ENCODE measurements at regions not wholly inside any gene's neighbourhood (a gene's known extent, or its start where the extent isn't known, plus 50 kb on each side); places are given as distances from the start of the nearest gene placed in this dataset.
A peak's percentile ranks its signal among the peaks of the same experiment; 100 is the strongest.
"Not testable (repeated sequence)": the region's sequence is repeated elsewhere in the genome, so short reads cannot be mapped to it uniquely, and the experiment has no call there.

DNA sequence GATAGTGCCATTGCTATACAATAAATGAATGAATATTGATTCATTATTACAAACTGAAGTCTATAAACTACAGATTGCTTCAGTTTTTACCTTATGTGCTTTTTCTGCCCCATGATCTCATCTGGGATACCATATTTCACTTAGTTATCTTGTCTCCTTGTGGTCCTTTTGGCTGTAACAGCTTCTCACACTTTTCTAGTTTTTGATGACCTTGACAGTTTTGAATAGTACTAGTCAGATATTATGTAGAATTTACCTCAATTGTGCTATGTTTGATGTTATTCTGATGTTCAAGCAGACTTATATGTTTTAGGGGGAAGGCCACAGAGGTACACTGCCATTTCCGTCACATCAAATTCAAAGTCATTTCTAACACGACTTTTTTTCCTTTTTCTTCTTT, 2364.3 kb upstream of the ACO1 start:
- H3K27me3 Mint-ChIP-seq = no peaks in the 10 kb centered on the region
- no peak for DNase-seq
- no peaks in the 10 kb centered on the region for H3K4me1 Mint-ChIP-seq (ENCODE audit: low read depth)
- H3K36me3 Mint-ChIP-seq (ENCODE audit: low read depth) = no peaks in the 10 kb centered on the region
- no peaks in the 10 kb centered on the region for H3K9me3 Mint-ChIP-seq
- no peak overlapping the region for H3K4me3 Mint-ChIP-seq
- no peak overlapping the region for H3K27ac Mint-ChIP-seq

- Mint-ChIP-seq H3K27me3 (no peaks in the 10 kb centered on the region), H3K9me3 (peaks cover 10% of the 10 kb centered on the region)
These were observed 2348.7 kb upstream of the ACO1 start for GRCh38 chr9:30035761-30036160.

DNA sequence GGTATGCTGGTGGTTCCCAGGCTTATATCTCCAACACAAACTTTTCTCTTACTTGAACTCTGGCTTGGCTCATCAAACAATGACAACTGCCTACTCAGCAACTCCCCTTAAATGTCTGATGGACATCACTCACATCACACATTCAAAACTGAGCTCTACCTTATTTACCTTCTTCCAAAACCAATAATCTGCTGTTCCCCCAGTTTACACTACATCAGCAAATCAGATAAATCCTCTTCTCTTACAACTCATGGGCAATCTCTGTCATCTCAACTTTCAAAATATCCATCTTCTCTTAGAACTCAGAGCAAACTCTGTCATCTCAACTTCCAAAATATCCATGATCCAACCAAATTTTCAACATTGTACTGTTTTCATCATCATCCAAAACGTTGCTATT, 2347.9 kb upstream of the ACO1 start:
- Mint-ChIP-seq H3K27ac (no peak overlapping the region), H3K9me3 (peaks cover 10% of the 10 kb centered on the region), H3K4me1 (ENCODE audit: low read depth) (no peaks in the 10 kb centered on the region), H3K27me3 (no peaks in the 10 kb centered on the region), H3K36me3 (ENCODE audit: low read depth) (no peaks in the 10 kb centered on the region), H3K4me3 (no peak overlapping the region)
- DNase-seq = no peak

More at GRCh38 chr9:30035761-30036160, 2348.7 kb upstream of the ACO1 start:
- DNase-seq = no peak
- no peak overlapping the region for H3K4me3 Mint-ChIP-seq
- H3K27ac Mint-ChIP-seq = no peak overlapping the region
- H3K36me3 Mint-ChIP-seq (ENCODE audit: low read depth) = no peaks in the 10 kb centered on the region
- H3K4me1 Mint-ChIP-seq (ENCODE audit: low read depth) = no peaks in the 10 kb centered on the region

DNA sequence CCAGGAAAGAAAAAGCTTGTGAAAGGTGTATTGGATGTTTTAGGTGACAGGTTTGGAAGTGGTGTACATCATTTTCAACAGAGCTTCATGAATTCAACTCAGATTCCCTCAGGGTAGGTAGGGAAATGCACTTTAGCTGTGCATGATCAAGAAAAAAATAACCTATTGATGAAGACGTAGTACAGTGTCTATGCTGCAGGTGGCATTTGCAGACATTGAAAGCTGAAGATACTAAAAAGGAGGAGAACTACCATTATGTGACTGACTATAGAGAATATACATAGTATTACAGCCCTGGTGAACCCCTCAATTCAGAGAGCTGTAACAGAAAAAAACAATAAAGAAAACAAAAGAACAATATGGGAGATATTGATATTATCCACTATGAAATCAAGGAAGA, 2344.7 kb upstream of the ACO1 start:
- Mint-ChIP-seq H3K4me1 (ENCODE audit: low read depth) (no peaks in the 10 kb centered on the region), H3K9me3 (no peaks in the 10 kb centered on the region), H3K27ac (no peak overlapping the region), H3K36me3 (ENCODE audit: low read depth) (no peaks in the 10 kb centered on the region), H3K4me3 (no peak overlapping the region), H3K27me3 (no peaks in the 10 kb centered on the region)
- DNase-seq = no peak

DNA sequence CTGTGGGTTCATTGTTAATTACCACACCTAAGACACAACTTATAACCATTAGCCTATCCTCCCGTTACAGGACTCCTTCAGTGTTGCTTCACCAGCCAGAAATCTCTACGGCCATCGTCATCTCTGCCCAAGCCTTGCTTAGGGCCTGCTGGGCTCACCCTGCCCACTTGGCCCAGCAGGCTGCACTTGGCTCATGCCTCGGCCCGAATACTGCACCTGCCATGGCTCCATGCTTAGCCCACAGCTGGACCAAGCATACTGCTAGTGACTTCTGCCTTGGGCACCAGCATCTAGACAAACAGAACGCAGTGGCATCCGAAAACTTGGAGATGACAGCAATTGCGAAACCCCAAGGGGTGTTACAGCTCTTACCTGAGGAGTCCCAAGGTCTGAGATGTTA, 2336.0 kb upstream of the ACO1 start:
- Mint-ChIP-seq H3K4me1 (ENCODE audit: low read depth) (no peaks in the 10 kb centered on the region), H3K4me3 (no peak overlapping the region), H3K36me3 (ENCODE audit: low read depth) (no peaks in the 10 kb centered on the region)

DNA sequence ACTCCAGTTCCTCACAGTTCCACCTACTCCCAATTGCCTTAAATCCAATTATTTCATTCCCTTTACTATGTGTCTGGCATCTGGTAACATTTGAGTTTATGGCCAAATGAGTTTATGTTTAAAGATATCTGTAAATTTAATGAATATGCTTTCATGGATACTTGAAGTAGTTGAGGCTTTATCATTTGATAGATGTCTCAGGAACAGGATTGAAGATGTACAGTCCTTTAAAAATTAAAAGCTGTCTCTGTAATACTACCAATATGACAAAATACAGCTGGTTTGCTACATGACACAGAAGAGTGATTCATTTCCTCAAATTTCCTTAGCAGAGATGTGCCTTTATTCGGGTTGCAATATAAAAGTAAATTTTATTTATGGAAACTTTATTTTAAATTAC, 2326.0 kb upstream of the ACO1 start:
- Mint-ChIP-seq H3K27ac (no peak overlapping the region), H3K4me3 (no peak overlapping the region)

More for the DNA sequence above, 2336.0 kb upstream of the ACO1 start:
- H3K27ac Mint-ChIP-seq = no peak overlapping the region
- peaks cover 2% of the 10 kb centered on the region for H3K9me3 Mint-ChIP-seq
- no peaks in the 10 kb centered on the region for H3K27me3 Mint-ChIP-seq
- no peak for DNase-seq

DNA sequence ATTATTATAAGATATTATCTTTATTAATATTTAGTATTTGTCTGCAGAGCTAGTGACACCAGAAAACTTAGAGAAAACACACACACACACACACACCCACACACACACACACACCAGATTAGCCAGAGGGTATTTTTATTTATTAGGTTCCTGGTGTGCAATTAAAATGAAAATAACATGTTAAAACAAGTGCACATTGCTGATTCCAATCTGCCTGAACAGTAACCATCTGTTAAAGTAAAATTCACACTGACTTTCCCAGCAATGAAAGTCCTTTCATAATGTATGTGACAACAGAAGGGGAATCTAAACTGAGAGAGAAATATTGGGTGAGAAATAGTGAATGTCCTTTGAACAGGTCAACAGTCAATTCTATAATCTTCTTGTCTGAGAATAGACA, 2323.5 kb upstream of the ACO1 start:
- no peak overlapping the region for H3K4me3 Mint-ChIP-seq
- H3K27ac Mint-ChIP-seq = no peak overlapping the region
- no peaks in the 10 kb centered on the region for H3K9me3 Mint-ChIP-seq
- H3K27me3 Mint-ChIP-seq = no peaks in the 10 kb centered on the region
- H3K36me3 Mint-ChIP-seq (ENCODE audit: low read depth) = no peaks in the 10 kb centered on the region
- H3K4me1 Mint-ChIP-seq (ENCODE audit: low read depth) = no peaks in the 10 kb centered on the region
- DNase-seq = no peak

More for the DNA sequence above, 2326.0 kb upstream of the ACO1 start:
- H3K4me1 Mint-ChIP-seq (ENCODE audit: low read depth) = no peaks in the 10 kb centered on the region
- H3K27me3 Mint-ChIP-seq = no peaks in the 10 kb centered on the region
- H3K9me3 Mint-ChIP-seq = no peaks in the 10 kb centered on the region
- no peaks in the 10 kb centered on the region for H3K36me3 Mint-ChIP-seq (ENCODE audit: low read depth)
- DNase-seq = no peak

- H3K27ac Mint-ChIP-seq = no peak overlapping the region
- no peak overlapping the region for H3K4me3 Mint-ChIP-seq
- no peak for DNase-seq
- H3K36me3 Mint-ChIP-seq (ENCODE audit: low read depth) = no peaks in the 10 kb centered on the region
- H3K27me3 Mint-ChIP-seq = no peaks in the 10 kb centered on the region
- no peaks in the 10 kb centered on the region for H3K9me3 Mint-ChIP-seq
- H3K4me1 Mint-ChIP-seq (ENCODE audit: low read depth) = no peaks in the 10 kb centered on the region
These were observed 2318.6 kb upstream of the ACO1 start for GRCh38 chr9:30065888-30066287.

GRCh38 chr9:30069236-30069635, 2315.2 kb upstream of the ACO1 start:
- H3K9me3 Mint-ChIP-seq; DNase-seq; H3K4me3 Mint-ChIP-seq; H3K27ac Mint-ChIP-seq; H3K27me3 Mint-ChIP-seq; H3K36me3 Mint-ChIP-seq (ENCODE audit: low read depth); H3K4me1 Mint-ChIP-seq (ENCODE audit: low read depth): not testable (repeated sequence)

DNA sequence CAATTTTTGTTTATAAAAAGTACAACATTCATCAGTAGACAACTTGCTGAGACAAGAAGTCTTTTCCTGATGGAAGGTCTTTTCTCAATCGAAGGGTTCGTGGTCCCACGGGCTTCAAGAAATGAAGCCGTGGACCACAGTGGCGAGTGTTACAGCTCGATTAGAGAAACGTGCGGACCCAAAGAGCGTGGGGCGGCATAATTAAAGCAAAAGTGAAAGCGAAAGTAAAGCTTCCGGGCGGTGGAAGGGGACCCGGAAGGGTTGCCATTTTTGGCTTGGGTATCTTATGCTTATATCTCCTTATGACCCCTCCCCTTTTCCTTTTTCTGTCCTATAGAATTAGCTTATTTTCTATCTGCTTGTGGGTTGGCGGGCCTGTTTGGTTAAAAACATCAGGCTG, 2309.4 kb upstream of the ACO1 start:
- H3K27ac Mint-ChIP-seq = peak overlapping the region; percentile 84
- H3K4me3 Mint-ChIP-seq = peak overlapping the region; percentile 18
- peaks cover 26% of the 10 kb centered on the region for H3K4me1 Mint-ChIP-seq (ENCODE audit: low read depth)
- H3K36me3 Mint-ChIP-seq (ENCODE audit: low read depth) = no peaks in the 10 kb centered on the region
- no peak for DNase-seq
- H3K27me3 Mint-ChIP-seq = no peaks in the 10 kb centered on the region
- H3K9me3 Mint-ChIP-seq = peaks cover 10% of the 10 kb centered on the region

DNA sequence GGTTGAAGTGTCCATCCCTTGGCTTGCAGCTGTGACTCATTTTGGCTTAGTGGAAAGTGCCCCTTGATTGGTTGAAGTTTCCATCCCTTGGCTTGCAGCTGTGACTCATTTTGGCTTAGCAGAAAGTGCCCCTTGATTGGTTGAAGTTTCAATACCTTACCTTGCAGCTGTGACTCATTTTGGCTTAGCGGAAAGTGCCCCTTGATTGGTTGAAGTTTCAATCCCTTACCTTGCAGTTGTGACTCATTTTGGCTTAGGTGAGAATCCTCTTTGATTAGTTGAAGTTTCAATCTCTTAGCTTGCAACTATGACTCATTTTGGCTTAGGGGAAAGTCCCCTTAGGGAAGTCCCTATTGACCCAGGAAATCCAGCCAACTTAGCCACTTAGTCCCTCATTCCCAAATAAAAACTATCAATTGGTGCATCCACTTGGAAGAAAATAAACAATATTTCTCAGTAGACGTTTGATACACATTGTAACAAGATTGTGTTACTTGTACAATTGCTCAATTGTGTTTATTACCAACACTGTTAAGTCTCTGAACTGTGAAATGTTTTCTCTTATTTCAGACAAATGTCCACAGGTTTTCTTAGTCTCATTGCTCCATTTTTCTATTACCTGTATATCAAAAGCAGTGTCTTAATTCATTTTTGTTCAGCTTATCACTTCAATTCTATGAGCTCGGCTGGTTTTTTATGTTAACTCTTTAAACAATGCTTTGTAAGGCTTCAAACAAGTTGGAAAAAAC, 2308.8 kb upstream of the ACO1 start:
- Mint-ChIP-seq H3K9me3 (peaks cover 10% of the 10 kb centered on the region), H3K27me3 (no peaks in the 10 kb centered on the region), H3K4me1 (ENCODE audit: low read depth) (peaks cover 26% of the 10 kb centered on the region), H3K36me3 (ENCODE audit: low read depth) (no peaks in the 10 kb centered on the region), H3K27ac (peak overlapping the region; percentile 84), H3K4me3 (peak overlapping the region; percentile 18)
- peak; percentile 34 for DNase-seq

GRCh38 chr9:30078195-30078594, 2306.2 kb upstream of the ACO1 start:
- no peak overlapping the region for H3K27ac Mint-ChIP-seq
- H3K27me3 Mint-ChIP-seq = no peaks in the 10 kb centered on the region
- H3K36me3 Mint-ChIP-seq (ENCODE audit: low read depth) = no peaks in the 10 kb centered on the region
- DNase-seq = no peak
- peaks cover 10% of the 10 kb centered on the region for H3K9me3 Mint-ChIP-seq
- H3K4me1 Mint-ChIP-seq (ENCODE audit: low read depth) = peaks cover 26% of the 10 kb centered on the region
- H3K4me3 Mint-ChIP-seq = no peak overlapping the region

DNA sequence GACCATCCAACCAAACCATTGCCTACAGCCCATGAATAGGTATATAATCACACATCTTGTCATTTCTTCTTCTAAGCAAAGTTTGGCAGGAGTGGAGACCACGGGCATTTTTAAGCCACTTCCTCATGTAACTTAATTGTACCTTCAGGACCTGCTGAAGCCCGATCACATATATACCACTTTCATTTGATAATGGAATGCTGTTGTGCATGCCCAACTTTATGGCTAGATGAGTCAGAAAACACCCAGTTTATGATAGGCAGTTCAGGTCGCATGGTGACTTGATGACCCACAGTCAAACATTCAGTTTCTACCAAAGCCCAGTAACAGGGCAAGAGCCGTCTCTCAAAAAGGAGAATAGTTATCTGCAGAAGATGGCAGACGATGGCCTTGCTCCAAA, 2295.0 kb upstream of the ACO1 start:
- Mint-ChIP-seq H3K27me3 (no peaks in the 10 kb centered on the region), H3K9me3 (no peaks in the 10 kb centered on the region), H3K4me3 (no peak overlapping the region), H3K27ac (no peak overlapping the region), H3K36me3 (ENCODE audit: low read depth) (no peaks in the 10 kb centered on the region), H3K4me1 (ENCODE audit: low read depth) (no peaks in the 10 kb centered on the region)
- no peak for DNase-seq

DNA sequence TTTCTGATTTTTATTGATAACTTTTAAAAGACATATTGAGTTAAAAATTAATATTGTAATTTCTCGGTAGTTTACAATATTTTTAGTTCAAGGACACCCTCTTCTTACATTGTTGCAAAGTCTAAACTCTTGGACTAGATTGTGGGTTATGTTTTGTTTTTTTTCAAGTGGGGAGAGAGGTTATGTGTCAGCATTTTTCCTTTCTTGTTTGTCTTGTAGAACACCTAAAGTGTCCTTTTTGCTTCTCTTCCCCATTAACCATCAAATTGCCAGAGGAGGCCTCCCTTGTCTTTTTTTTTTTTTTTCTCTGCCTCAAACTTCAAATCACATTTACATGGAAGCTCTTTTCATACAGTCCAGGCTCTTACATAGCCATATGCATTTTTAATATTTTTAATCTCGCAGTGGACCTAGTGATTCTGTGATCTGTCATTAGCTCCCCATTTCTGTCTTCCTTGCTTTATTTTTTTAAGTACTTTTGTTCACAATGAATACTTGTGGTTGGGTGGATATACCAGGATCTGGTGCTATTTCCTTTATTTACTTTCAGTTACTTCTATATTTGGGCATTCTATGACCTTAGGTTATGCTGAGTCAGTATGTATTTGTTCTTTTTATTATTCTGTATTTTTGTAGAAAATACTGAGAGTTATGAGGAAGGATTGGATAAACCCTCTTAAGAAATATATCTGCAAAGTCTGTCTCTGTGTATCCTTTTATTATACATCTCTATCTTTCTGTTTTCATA, 2280.6 kb upstream of the ACO1 start:
- H3K4me3 Mint-ChIP-seq = no peak overlapping the region
- H3K27me3 Mint-ChIP-seq = no peaks in the 10 kb centered on the region
- H3K36me3 Mint-ChIP-seq (ENCODE audit: low read depth) = no peaks in the 10 kb centered on the region
- no peaks in the 10 kb centered on the region for H3K4me1 Mint-ChIP-seq (ENCODE audit: low read depth)
- no peak overlapping the region for H3K27ac Mint-ChIP-seq
- peaks cover 9% of the 10 kb centered on the region for H3K9me3 Mint-ChIP-seq
- no peak for DNase-seq

- not testable (repeated sequence) for H3K9me3 Mint-ChIP-seq, DNase-seq
These were observed 2277.3 kb upstream of the ACO1 start for GRCh38 chr9:30107134-30107533.

More at GRCh38 chr9:30107134-30107533, 2277.3 kb upstream of the ACO1 start:
- H3K27me3 Mint-ChIP-seq; H3K27ac Mint-ChIP-seq; H3K4me1 Mint-ChIP-seq (ENCODE audit: low read depth); H3K4me3 Mint-ChIP-seq; H3K36me3 Mint-ChIP-seq (ENCODE audit: low read depth): not testable (repeated sequence)

Data from activated T-cell treated with anti-CD3 and anti-CD28 coated beads, Interleukin-2, amount 50 U/mL, for 24 hours (primary cell).